Neuron (in vitro differentiated cells): ENCODE measurements at regions not wholly inside any gene's neighbourhood (a gene's known extent, or its start where the extent isn't known, plus 50 kb on each side); places are given as distances from the start of the nearest gene placed in this dataset.

Experiments used
- H2AFZ ChIP-seq: one replicate; pipeline ENCODE4 v1.6.1; 2013; ENCODE audit warnings: low read depth, mild to moderate bottlenecking, inconsistent platforms, low read length, moderate library complexity
- H3K27me3 ChIP-seq: one replicate; pipeline ENCODE4 v1.6.1; 2013; ENCODE audit warnings: low read length; ENCODE audit not compliant: insufficient read depth
- H3K36me3 ChIP-seq: one replicate; pipeline ENCODE4 v1.6.1; 2013; ENCODE audit warnings: low read length; ENCODE audit not compliant: insufficient read depth
- H3K4me1 ChIP-seq: one replicate; pipeline ENCODE4 v1.6.1; 2013; ENCODE audit warnings: low read length; ENCODE audit not compliant: insufficient read depth
- H3K4me3 ChIP-seq: 2 replicates; pipeline ENCODE4 v1.5.1; 2013; ENCODE audit warnings: mild to moderate bottlenecking, low read length, moderate library complexity
- H3K9me3 ChIP-seq: one replicate; pipeline ENCODE4 v1.6.1; 2013; ENCODE audit warnings: low read length

- Histone ChIP-seq H3K9me3 (no peaks in the 10 kb centered on the region), H3K4me3 (no peak overlapping the region), H2AFZ (no peak overlapping the region), H3K27me3 (no peaks in the 10 kb centered on the region), H3K36me3 (no peaks in the 10 kb centered on the region), H3K4me1 (no peaks in the 10 kb centered on the region)
These were observed 605.5 kb upstream of the FAM98A start for GRCh38 chr2:34204560-34204959.

- Histone ChIP-seq H3K9me3 (no peaks in the 10 kb centered on the region), H2AFZ (no peak overlapping the region), H3K36me3 (no peaks in the 10 kb centered on the region), H3K4me1 (no peaks in the 10 kb centered on the region), H3K4me3 (no peak overlapping the region), H3K27me3 (no peaks in the 10 kb centered on the region)
These were observed 602.0 kb upstream of the FAM98A start for GRCh38 chr2:34201099-34201498.

GRCh38 chr2:34199971-34200370 lies 600.9 kb upstream of the FAM98A start:
- no peak overlapping the region for H2AFZ ChIP-seq
- no peak overlapping the region for H3K4me3 ChIP-seq
- no peaks in the 10 kb centered on the region for H3K4me1 ChIP-seq
- no peaks in the 10 kb centered on the region for H3K9me3 ChIP-seq
- H3K36me3 ChIP-seq: no peaks in the 10 kb centered on the region
- H3K27me3 ChIP-seq: no peaks in the 10 kb centered on the region

GRCh38 chr2:34193164-34193563 lies 594.1 kb upstream of the FAM98A start:
- no peaks in the 10 kb centered on the region for H3K36me3 ChIP-seq
- H3K27me3 ChIP-seq: no peaks in the 10 kb centered on the region
- H3K4me1 ChIP-seq: no peaks in the 10 kb centered on the region
- H3K4me3 ChIP-seq: no peak overlapping the region
- H2AFZ ChIP-seq: no peak overlapping the region
- no peaks in the 10 kb centered on the region for H3K9me3 ChIP-seq

- no peaks in the 10 kb centered on the region for H3K27me3 ChIP-seq
- H3K9me3 ChIP-seq: no peaks in the 10 kb centered on the region
- H2AFZ ChIP-seq: no peak overlapping the region
These were observed 589.6 kb upstream of the FAM98A start for GRCh38 chr2:34188464-34189303.

GRCh38 chr2:34179511-34179910 lies 580.4 kb upstream of the FAM98A start:
- Histone ChIP-seq H3K4me3 (no peak overlapping the region), H3K4me1 (no peaks in the 10 kb centered on the region), H3K36me3 (no peaks in the 10 kb centered on the region), H3K27me3 (no peaks in the 10 kb centered on the region), H3K9me3 (no peaks in the 10 kb centered on the region), H2AFZ (no peak overlapping the region)

More at GRCh38 chr2:34188464-34189303, 589.6 kb upstream of the FAM98A start:
- H3K4me1 ChIP-seq: no peaks in the 10 kb centered on the region
- H3K4me3 ChIP-seq: no peak overlapping the region
- no peaks in the 10 kb centered on the region for H3K36me3 ChIP-seq

GRCh38 chr2:34178482-34178881 lies 579.4 kb upstream of the FAM98A start:
- Histone ChIP-seq H3K36me3 (no peaks in the 10 kb centered on the region), H3K27me3 (no peaks in the 10 kb centered on the region), H3K4me3 (no peak overlapping the region), H3K9me3 (no peaks in the 10 kb centered on the region), H3K4me1 (no peaks in the 10 kb centered on the region), H2AFZ (no peak overlapping the region)

GRCh38 chr2:34176693-34177092 lies 577.6 kb upstream of the FAM98A start:
- Histone ChIP-seq H3K4me3 (no peak overlapping the region), H2AFZ (no peak overlapping the region), H3K4me1 (no peaks in the 10 kb centered on the region), H3K36me3 (no peaks in the 10 kb centered on the region), H3K9me3 (no peaks in the 10 kb centered on the region), H3K27me3 (no peaks in the 10 kb centered on the region)

- H3K27me3 ChIP-seq: no peaks in the 10 kb centered on the region
- no peaks in the 10 kb centered on the region for H3K4me1 ChIP-seq
- H3K4me3 ChIP-seq: no peak overlapping the region
- no peaks in the 10 kb centered on the region for H3K9me3 ChIP-seq
- H3K36me3 ChIP-seq: no peaks in the 10 kb centered on the region
- no peak overlapping the region for H2AFZ ChIP-seq
These were observed 575.4 kb upstream of the FAM98A start for GRCh38 chr2:34174506-34174905.

GRCh38 chr2:34162231-34162630 lies 563.1 kb upstream of the FAM98A start:
- no peaks in the 10 kb centered on the region for H3K4me1 ChIP-seq
- H3K27me3 ChIP-seq: no peaks in the 10 kb centered on the region
- H3K4me3 ChIP-seq: no peak overlapping the region

GRCh38 chr2:34161549-34161948 lies 562.5 kb upstream of the FAM98A start:
- H3K9me3 ChIP-seq: no peaks in the 10 kb centered on the region
- no peaks in the 10 kb centered on the region for H3K4me1 ChIP-seq
- H3K4me3 ChIP-seq: no peak overlapping the region
- H3K27me3 ChIP-seq: no peaks in the 10 kb centered on the region
- H3K36me3 ChIP-seq: no peaks in the 10 kb centered on the region
- H2AFZ ChIP-seq: no peak overlapping the region

More at GRCh38 chr2:34162231-34162630, 563.1 kb upstream of the FAM98A start:
- Histone ChIP-seq H3K36me3 (no peaks in the 10 kb centered on the region), H3K9me3 (no peaks in the 10 kb centered on the region), H2AFZ (no peak overlapping the region)

GRCh38 chr2:34159901-34160300 lies 560.8 kb upstream of the FAM98A start:
- Histone ChIP-seq H3K36me3 (no peaks in the 10 kb centered on the region), H3K4me1 (no peaks in the 10 kb centered on the region), H3K4me3 (no peak overlapping the region), H3K9me3 (no peaks in the 10 kb centered on the region), H3K27me3 (no peaks in the 10 kb centered on the region), H2AFZ (no peak overlapping the region)

GRCh38 chr2:34153484-34153883 lies 554.4 kb upstream of the FAM98A start:
- H3K4me1 ChIP-seq: no peaks in the 10 kb centered on the region
- no peak overlapping the region for H3K4me3 ChIP-seq
- no peaks in the 10 kb centered on the region for H3K27me3 ChIP-seq
- no peaks in the 10 kb centered on the region for H3K9me3 ChIP-seq
- H2AFZ ChIP-seq: no peak overlapping the region
- H3K36me3 ChIP-seq: no peaks in the 10 kb centered on the region

GRCh38 chr2:34147780-34148179 lies 548.7 kb upstream of the FAM98A start:
- no peaks in the 10 kb centered on the region for H3K27me3 ChIP-seq
- H3K4me3 ChIP-seq: no peak overlapping the region
- no peaks in the 10 kb centered on the region for H3K9me3 ChIP-seq
- H3K4me1 ChIP-seq: no peaks in the 10 kb centered on the region
- H3K36me3 ChIP-seq: no peaks in the 10 kb centered on the region
- no peak overlapping the region for H2AFZ ChIP-seq
